GM12872 (cell line): ENCODE measurements at regions not wholly inside any gene's neighbourhood (a gene's known extent, or its start where the extent isn't known, plus 50 kb on each side); places are given as distances from the start of the nearest gene placed in this dataset.

ENCODE experiments used
- CTCF ChIP-seq: IDR thresholded peaks from 3 replicates; pipeline ENCODE4 v1.5.1; 2011; ENCODE audit warnings: low read depth, mild to moderate bottlenecking, low read length, moderate library complexity; ENCODE audit not compliant: insufficient read depth

- TF ChIP-seq CTCF, result no peak
Observed at GRCh38 chr12:58487255-58487654, 433.0 kb downstream of the LRIG3 start.

- no peak for TF ChIP-seq CTCF
Observed at GRCh38 chr12:58487678-58488161, 432.6 kb downstream of the LRIG3 start.

GRCh38 chr12:58489394-58489793 lies 430.9 kb downstream of the LRIG3 start:
- no peak for TF ChIP-seq CTCF

GRCh38 chr12:58491306-58491705 lies 429.0 kb downstream of the LRIG3 start:
- TF ChIP-seq CTCF, result no peak

- TF ChIP-seq CTCF, result no peak
Observed at GRCh38 chr12:58496411-58497190, 423.7 kb downstream of the LRIG3 start.

- no peak for TF ChIP-seq CTCF
Observed at GRCh38 chr12:58500399-58500798, 419.9 kb downstream of the LRIG3 start.

- no peak for TF ChIP-seq CTCF
Observed at GRCh38 chr12:58502226-58502625, 418.1 kb downstream of the LRIG3 start.

- no peak for TF ChIP-seq CTCF
Observed at GRCh38 chr12:58502841-58503240, 417.5 kb downstream of the LRIG3 start.
